GM21717 (cell line): ENCODE measurements at regions not wholly inside any gene's neighbourhood (a gene's known extent, or its start where the extent isn't known, plus 50 kb on each side); places are given as distances from the start of the nearest gene placed in this dataset.

Source experiments
- ATAC-seq: cut with Tn5 transposase; IDR thresholded peaks from one replicate; pipeline ENCODE4 v1.9.1; 2021; ENCODE audit warnings: mild to moderate bottlenecking, moderate library complexity; ENCODE audit not compliant: unreplicated experiment

GRCh38 chr1:10896673-10897072 is 100.2 kb upstream of the CASZ1 start:
- no peak for ATAC-seq

DNA sequence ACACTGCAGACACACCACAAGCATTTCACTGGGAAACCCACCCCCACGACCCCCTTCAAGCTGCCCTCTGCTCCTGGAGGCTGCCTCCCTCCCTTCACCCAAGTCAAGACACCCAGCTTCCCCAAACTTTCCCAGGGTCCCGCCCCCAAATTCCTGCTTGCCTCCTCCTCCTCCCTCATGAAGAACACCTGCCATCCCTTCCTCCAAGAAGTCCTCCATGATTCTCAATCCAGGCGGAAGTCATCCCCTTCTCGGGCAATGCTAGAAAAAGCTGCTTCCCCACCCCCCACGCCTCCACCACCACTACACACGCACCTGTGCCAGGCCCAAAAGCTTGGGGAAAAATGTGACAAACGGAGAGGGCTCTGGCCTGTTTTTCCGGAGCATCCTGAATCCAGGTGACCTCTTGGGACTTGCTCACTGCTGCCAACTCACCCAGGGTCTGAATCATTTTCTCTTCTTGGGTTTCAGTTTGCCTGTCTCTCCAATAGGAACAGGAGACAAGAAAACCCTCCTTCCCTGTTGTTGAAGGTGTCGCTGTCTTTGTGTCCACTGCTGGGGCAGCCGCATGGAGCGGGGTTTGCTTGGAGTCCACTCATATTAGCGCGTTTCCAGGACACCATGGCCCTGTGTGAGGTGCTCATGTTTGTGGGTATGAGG is 101.0 kb upstream of the CASZ1 start:
- no peak for ATAC-seq

- ATAC-seq, result no peak
Measured at GRCh38 chr1:10897981-10898728, 101.7 kb upstream of the CASZ1 start.

- no peak for ATAC-seq
Measured at GRCh38 chr1:10898921-10899320, 102.5 kb upstream of the CASZ1 start.

DNA sequence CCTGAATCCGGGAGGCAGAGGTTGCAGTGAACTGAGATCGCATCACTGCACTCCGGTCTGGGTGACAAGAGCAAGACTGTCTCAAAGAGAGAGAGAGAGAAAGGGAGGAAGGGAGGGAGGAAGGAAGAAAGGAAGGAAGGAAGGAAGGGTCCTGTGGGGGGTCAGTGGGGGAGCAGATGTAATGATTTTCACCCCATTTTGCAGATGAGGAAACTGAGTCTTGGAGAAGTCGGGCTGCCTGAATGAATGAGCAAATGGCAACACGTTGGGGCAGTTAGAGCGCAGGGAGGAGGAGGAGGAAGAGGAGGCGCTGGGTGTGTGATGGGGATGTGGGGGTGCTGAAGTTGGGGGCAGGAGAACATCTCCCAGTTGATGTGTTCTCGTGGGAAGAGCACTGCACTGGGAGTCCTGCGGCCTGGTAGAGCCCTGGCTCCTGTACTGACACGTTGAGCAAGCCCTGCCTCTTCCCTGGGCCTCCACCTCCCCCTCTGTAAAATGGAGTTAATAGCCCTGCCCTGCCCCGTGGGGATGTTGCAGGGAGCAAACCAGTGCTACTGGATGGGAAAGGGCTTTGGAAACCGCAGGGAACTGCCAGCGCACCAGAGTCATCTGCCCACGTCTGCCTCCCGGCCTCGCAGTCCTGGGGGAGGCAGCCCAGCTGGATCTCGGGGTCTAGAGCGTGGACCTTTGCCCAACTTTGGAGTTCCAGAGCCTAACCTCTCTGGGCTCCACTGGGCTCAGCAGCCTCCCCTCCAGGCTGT is 103.2 kb upstream of the CASZ1 start:
- no peak for ATAC-seq

GRCh38 chr1:10900251-10900651 is 103.8 kb upstream of the CASZ1 start:
- no peak for ATAC-seq

GRCh38 chr1:10900691-10901090 is 104.2 kb upstream of the CASZ1 start:
- no peak for ATAC-seq

- no peak for ATAC-seq
Measured at GRCh38 chr1:10901091-10901890, 104.8 kb upstream of the CASZ1 start.

DNA sequence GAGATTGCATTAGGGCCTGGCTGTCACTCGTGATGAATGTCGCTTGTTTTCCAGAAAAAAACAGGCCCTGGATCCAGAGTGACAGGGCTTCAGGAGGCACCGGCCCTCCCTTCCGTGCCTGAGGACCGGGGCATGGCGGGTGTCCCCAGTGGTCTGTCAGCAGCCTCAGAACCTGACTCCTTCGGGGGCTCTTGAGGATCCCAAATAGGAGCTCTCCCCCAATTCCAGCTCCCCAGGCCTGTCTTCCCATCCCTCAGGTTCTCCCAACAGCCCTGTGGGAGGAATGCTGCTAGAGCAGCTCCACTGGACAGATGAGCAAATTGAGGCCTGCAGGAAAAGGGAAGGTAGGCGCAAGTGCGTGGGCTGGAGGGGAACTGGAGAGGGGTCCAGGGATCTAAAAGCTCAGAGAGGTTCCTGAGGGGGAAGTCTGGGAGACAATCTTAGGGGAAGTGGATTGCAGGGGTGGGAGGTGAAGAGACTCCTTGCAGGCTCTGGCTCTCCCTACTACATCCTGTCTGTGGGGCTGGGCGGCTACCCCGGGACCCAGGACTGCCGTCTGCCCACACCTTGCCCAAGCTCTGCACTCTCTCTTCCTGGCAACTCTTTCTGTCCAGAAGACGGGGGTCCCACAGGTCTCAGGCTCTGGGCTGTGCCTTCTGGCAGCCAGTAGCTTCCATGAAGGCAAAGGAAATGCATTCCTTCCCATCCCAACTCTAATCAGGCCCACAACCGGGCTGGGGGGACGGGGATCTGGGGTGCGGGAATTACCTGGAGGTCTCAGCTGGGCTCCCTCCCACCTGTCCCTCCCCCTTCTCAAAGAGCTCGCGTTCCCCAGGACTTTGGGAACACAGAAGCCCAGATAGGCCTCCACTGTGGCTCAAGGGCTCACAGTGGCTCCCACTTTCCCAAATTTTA is 105.7 kb upstream of the CASZ1 start:
- ATAC-seq, result no peak

DNA sequence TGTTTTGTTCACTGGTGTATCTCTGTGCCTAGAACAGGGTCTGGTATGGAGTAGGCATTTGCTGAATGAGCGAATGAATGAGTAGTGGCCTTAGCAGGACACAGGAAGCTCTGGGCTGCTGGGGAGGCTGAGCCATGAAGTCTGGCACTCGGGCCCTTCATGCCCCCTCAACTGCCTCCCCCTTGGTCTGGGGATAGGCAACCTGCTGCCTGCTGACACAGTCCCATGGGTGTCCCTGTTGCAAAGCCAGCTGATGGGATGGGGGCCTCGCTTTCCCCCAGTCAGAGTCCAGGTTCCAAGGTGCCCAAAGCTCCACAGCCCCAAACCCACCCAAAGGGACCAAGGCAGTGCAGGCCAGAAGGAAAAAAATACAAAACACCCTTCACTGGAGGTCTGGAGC is 107.0 kb upstream of the CASZ1 start:
- ATAC-seq, result no peak

- no peak for ATAC-seq
Measured at GRCh38 chr1:10903821-10904220, 107.4 kb upstream of the CASZ1 start.

DNA sequence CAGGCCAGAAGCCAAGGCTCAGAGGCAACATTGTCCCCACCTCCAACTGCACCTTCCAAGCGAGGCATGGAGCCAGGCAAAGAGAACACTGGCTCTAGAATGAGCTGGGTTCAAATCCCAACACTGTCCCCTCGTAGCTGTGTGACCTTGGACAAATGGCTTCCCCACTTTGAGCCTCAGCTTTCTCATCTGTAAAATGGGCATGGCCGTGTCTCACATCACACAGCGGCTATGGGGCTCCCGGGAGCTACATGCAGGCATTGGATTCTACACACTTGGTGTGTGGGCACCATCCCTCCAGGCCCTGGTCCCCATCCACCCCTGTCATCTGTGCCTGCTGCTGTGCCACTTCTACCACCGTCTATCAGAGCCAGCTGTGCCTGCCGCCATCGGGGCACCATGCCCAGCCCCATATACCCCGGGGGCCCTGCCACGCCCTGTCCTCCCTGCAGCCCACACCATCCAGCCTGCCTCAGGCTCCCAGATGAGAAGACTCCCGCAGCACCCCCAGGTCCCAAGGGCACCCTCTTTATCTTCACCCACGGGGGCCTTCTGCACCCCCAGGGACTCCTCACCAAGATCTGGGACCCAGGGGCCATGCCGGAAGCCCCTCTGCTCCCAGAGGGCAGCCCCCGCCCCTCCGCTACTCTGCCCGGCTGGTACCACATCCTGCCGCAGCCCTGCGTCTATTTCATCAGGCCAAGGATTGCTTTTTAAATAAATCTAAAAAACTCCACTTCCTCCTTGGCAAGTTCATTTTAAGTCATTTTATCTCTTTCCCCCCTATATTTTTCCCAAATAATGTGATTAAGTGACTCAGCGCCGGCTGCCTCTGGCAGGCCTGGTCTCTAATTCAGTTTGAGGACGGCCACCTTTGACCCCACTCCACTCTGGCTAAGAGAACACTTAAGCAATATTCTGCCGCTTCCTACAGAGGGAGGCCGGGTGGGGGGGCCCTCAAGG is 107.8 kb upstream of the TARDBP start:
- no peak for ATAC-seq

GRCh38 chr1:10905841-10906655 is 106.4 kb upstream of the TARDBP start:
- ATAC-seq, result no peak

DNA sequence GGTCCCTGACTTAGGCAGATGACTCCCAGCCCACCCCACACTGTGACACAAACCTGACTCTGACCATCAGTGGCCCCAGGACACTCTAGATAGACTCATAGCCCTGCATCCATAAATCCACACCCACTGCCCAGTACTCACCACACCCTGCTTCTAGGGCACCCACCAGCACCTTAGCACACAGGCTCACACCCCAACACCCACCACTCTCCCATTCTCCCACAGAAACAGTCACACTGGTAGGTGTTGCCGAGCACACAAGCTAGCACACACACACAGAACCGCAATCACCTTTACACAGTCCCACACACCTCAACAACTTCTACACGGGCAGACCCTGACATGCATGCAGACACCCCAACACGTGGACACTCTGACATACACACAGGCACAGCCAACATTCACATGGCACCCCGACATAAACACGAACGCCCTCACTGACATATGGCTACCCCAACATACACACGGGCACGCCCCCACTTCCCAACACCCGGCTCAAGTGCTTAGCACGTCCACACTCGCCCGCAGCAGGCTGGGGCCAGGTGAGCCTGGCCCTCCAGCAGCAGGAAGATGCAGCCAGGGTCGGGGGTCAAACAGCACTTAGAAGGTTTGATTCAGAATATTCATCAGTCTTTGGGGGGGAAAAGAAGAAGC is 105.5 kb upstream of the TARDBP start:
- no peak for ATAC-seq

DNA sequence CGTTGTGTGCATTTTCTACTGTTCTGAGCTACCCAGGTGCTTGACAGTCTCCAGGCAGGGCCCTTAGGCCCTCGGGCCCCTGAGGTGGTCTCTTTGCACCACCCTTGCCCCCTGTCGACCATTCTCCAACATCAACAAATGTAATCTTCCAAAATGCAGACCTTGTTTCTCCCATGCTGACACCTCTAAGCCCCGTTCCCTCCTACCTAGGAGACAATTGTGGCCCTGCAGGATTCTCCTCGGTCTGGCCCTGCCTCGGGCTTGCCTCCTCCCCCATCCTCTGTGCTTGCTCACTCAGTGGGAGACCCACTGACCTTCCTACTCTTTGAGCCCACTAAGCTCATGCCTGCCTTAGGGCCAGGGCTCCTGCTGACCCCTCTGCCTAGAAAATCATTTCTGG is 104.2 kb upstream of the TARDBP start:
- no peak for ATAC-seq

- no peak for ATAC-seq
Measured at GRCh38 chr1:10909697-10910680, 102.5 kb upstream of the TARDBP start.
